OCI-LY1 (cell line): ENCODE measurements at regions not wholly inside any gene's neighbourhood (a gene's known extent, or its start where the extent isn't known, plus 50 kb on each side); places are given as distances from the start of the nearest gene placed in this dataset.

Source experiments
- CTCF ChIP-seq: fragments of 200-600 bp; sonication (generic), shearing (Covaris generic); IDR thresholded peaks from 2 replicates; pipeline ENCODE4 v1.5.1; 2017; ENCODE audit warnings: mild to moderate bottlenecking, antibody characterized with exemption, low read length, moderate library complexity, mixed read lengths
- EZH2 ChIP-seq: fragments of 200-600 bp; sonication (generic), shearing (Covaris generic); IDR thresholded peaks from 2 replicates; pipeline ENCODE4 v1.8.0; 2017; ENCODE audit warnings: borderline replicate concordance, mixed run types, mild to moderate bottlenecking, antibody characterized with exemption, low read length, moderate library complexity, mixed read lengths

DNA sequence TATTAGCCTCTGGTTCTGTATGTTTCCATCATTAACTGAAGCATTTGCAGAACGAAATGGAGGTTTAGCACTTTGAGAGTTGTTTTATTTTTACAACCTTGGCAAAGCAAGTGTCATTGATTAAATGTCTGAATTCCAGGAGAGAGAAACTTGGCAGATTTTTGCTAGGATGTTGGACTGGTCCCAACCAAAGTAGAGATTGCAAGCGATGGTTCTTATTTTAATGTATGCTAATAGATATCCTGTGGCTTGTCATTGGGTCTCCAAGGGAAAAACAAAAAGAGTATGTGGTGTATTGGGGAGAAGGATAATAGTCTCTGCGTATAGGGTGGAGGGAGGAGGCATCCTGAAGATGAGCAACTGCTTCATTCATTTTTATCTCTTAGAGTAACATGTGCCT, 457.2 kb upstream of the RUNX1 start:
- TF ChIP-seq CTCF (no peak), EZH2 (no peak)
